22Rv1 (cell line): ENCODE measurements at regions not wholly inside any gene's neighbourhood (a gene's known extent, or its start where the extent isn't known, plus 50 kb on each side); places are given as distances from the start of the nearest gene placed in this dataset.

Source experiments
- ZFX ChIP-seq: fragments of 450-650 bp; IDR thresholded peaks from 2 replicates; pipeline ENCODE4 v1.6.1; 2017; ENCODE audit warnings: antibody characterized with exemption, borderline replicate concordance
- TF ChIP-seq, protein P1 (sequence below): fragments of 450-650 bp; IDR thresholded peaks from 2 replicates; pipeline ENCODE4 v1.5.1; 2017; ENCODE audit warnings: mild to moderate bottlenecking

DNA sequence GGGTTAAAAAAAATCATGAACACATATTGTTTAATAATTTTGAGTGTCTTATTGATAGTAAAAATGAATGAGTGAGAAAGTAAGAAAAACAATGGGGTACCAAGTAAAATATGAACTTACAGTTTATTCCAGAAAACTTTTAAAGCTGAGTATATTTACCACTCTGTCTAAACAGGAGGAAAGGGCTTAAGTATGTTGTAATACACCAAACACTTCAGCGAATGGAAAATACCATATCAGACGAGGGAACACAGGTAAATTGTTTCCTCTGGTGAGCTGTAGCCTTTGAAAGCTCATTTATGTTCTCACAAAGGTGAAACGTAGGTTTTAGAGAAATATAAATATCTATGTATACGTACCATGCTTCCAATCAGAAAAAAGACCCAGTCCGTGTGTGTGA lies 1209.6 kb upstream of the ZEB2 start:
- TF ChIP-seq, protein P1, sequence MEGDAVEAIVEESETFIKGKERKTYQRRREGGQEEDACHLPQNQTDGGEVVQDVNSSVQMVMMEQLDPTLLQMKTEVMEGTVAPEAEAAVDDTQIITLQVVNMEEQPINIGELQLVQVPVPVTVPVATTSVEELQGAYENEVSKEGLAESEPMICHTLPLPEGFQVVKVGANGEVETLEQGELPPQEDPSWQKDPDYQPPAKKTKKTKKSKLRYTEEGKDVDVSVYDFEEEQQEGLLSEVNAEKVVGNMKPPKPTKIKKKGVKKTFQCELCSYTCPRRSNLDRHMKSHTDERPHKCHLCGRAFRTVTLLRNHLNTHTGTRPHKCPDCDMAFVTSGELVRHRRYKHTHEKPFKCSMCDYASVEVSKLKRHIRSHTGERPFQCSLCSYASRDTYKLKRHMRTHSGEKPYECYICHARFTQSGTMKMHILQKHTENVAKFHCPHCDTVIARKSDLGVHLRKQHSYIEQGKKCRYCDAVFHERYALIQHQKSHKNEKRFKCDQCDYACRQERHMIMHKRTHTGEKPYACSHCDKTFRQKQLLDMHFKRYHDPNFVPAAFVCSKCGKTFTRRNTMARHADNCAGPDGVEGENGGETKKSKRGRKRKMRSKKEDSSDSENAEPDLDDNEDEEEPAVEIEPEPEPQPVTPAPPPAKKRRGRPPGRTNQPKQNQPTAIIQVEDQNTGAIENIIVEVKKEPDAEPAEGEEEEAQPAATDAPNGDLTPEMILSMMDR: no peak
- TF ChIP-seq ZFX: no peak
